ENCODE measurements at regions not wholly inside any gene's neighbourhood (a gene's known extent, or its start where the extent isn't known, plus 50 kb on each side); places are given as distances from the start of the nearest gene placed in this dataset.
"Not testable (repeated sequence)": the region's sequence is repeated elsewhere in the genome, so short reads cannot be mapped to it uniquely, and the experiment has no call there.

DNA sequence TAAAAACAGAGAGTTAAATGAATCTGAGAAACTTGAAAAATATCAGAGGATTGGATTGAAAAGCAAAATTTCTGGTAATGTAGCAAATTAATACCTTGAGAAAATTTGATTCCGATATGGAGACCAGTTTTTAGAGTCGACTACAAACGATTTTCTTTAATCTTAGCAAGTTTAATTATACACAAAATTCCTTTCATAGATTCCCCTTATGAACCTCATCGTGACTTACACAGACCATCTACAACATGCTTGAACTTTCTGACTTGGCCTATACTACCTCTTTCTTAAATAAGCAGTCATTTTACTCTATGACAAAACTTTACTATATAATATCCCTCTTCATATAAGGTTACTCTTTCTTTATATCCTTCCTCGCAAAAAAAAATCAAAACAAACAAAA is 769.6 kb upstream of the CRIM1 start:
- no peaks in the 10 kb centered on the region for H3K9me3 ChIP-seq (ENCODE audit: control insufficient read depth, low read length)
- 84 to 85% methylated on average over 5 of the region's 5 CpGs for WGBS, 2 donors
- no peak for DNase-seq
- no peaks in the 10 kb centered on the region for H3K36me3 ChIP-seq (ENCODE audit: control insufficient read depth in 1 of 2, insufficient read depth in 2 of 2, low read length in 1 of 2)
- H3K27me3 ChIP-seq (ENCODE audit: control insufficient read depth in 1 of 2, insufficient read depth in 2 of 2, low read length in 1 of 2): no peaks in the 10 kb centered on the region
- H3K27ac ChIP-seq (ENCODE audit: low read depth in 1 of 2, low read length in 2 of 2): no peak overlapping the region
- no peak overlapping the region for H3K4me3 ChIP-seq (ENCODE audit: low read length in 2 of 2)
- intact Hi-C loops (cut with DNase I): no loop called here
- no peaks in the 10 kb centered on the region for H3K4me1 ChIP-seq (ENCODE audit: control insufficient read depth in 1 of 2, insufficient read depth in 2 of 2, low read length in 2 of 2)
- no peak for ATAC-seq (ENCODE audit: low FRiP score)

DNA sequence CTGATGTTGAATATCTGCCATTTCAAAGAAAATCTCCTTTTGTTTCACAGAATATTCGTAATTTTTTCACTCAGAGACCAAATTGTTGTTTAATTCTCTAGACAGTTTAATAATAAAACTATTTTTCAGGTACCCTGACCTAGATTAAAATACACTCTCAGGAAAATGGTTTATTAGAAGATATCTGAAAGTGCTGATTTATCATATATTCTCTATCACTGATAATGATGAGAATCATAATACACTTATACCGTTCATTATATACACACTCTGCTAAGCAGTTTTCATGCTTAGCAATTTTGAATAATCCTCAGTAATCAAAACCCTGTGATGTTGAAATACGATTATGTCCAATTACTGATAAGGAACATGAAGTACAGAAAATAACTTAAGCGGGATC is 772.9 kb upstream of the CRIM1 start:
- no peaks in the 10 kb centered on the region for H3K4me1 ChIP-seq (ENCODE audit: control insufficient read depth in 1 of 2, insufficient read depth in 2 of 2, low read length in 2 of 2)
- no peaks in the 10 kb centered on the region for H3K36me3 ChIP-seq (ENCODE audit: control insufficient read depth in 1 of 2, insufficient read depth in 2 of 2, low read length in 1 of 2)
- H3K27ac ChIP-seq (ENCODE audit: low read depth in 1 of 2, low read length in 2 of 2): no peak overlapping the region
- no peaks in the 10 kb centered on the region for H3K27me3 ChIP-seq (ENCODE audit: control insufficient read depth in 1 of 2, insufficient read depth in 2 of 2, low read length in 1 of 2)
- no peak overlapping the region for H3K4me3 ChIP-seq (ENCODE audit: low read length in 2 of 2)
- H3K9me3 ChIP-seq (ENCODE audit: control insufficient read depth, low read length): no peaks in the 10 kb centered on the region
- DNase-seq: no peak
- intact Hi-C loops (cut with DNase I): no loop called here
- ATAC-seq (ENCODE audit: low FRiP score): no peak
- WGBS, 2 donors: 77% methylated on average over 4 of the region's 4 CpGs

DNA sequence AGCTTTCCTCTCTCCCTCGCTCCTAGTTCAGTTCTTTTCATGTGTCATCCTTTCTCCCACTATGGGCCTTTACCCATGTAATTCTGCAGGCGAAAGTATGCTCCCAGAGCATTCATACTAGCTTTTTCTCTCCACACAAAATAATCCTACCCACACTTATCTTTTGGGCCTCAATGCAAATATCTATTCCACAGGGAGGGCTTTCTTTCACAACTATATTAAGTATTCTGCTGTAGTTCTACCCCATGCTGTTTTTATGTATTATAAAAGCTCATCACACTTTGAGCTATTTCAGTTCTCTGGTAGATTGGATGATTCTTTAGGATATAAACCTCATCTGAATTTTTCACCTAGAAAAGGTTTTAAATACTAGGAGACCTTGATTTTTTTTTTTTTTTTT is 774.6 kb upstream of the CRIM1 start:
- H3K27me3 ChIP-seq (ENCODE audit: control insufficient read depth in 1 of 2, insufficient read depth in 2 of 2, low read length in 1 of 2): no peaks in the 10 kb centered on the region
- intact Hi-C loops (cut with DNase I): no loop called here
- no peak for DNase-seq
- no peak overlapping the region for H3K4me3 ChIP-seq (ENCODE audit: low read length in 2 of 2)
- no peaks in the 10 kb centered on the region for H3K4me1 ChIP-seq (ENCODE audit: control insufficient read depth in 1 of 2, insufficient read depth in 2 of 2, low read length in 2 of 2)
- 85 to 86% methylated on average over 2 of the region's 2 CpGs for WGBS, 2 donors
- no peaks in the 10 kb centered on the region for H3K36me3 ChIP-seq (ENCODE audit: control insufficient read depth in 1 of 2, insufficient read depth in 2 of 2, low read length in 1 of 2)
- no peak overlapping the region for H3K27ac ChIP-seq (ENCODE audit: low read depth in 1 of 2, low read length in 2 of 2)
- ATAC-seq (ENCODE audit: low FRiP score): no peak
- H3K9me3 ChIP-seq (ENCODE audit: control insufficient read depth, low read length): no peaks in the 10 kb centered on the region

DNA sequence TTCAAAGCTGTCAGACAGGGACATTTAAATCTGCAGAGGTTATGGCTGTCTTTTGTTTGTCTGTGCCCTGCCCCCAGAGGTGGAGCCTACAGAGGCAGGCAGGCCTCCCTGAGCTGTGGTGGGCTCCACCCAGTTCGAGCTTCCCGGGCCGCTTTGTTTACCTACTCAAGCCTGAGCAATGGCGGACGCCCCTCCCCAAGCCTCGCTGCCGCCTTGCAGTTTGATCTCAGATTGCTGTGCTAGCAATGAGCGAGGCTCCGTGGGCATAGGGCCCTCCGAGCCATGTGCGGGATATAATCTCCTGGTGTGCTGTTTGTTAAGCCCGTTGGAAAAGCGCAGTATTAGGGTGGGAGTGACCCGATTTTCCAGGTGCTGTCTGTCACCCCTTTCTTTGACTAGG is 787.0 kb upstream of the CRIM1 start:
- H3K27ac ChIP-seq (ENCODE audit: low read depth in 1 of 2, low read length in 2 of 2); intact Hi-C loops (cut with DNase I); DNase-seq; H3K27me3 ChIP-seq (ENCODE audit: control insufficient read depth in 1 of 2, insufficient read depth in 2 of 2, low read length in 1 of 2); H3K4me3 ChIP-seq (ENCODE audit: low read length in 2 of 2); H3K9me3 ChIP-seq (ENCODE audit: control insufficient read depth, low read length); ATAC-seq (ENCODE audit: low FRiP score); H3K4me1 ChIP-seq (ENCODE audit: control insufficient read depth in 1 of 2, insufficient read depth in 2 of 2, low read length in 2 of 2); H3K36me3 ChIP-seq (ENCODE audit: control insufficient read depth in 1 of 2, insufficient read depth in 2 of 2, low read length in 1 of 2): not testable (repeated sequence)
- WGBS, 2 donors: 82 to 91% methylated on average over 14 of the region's 14 CpGs

DNA sequence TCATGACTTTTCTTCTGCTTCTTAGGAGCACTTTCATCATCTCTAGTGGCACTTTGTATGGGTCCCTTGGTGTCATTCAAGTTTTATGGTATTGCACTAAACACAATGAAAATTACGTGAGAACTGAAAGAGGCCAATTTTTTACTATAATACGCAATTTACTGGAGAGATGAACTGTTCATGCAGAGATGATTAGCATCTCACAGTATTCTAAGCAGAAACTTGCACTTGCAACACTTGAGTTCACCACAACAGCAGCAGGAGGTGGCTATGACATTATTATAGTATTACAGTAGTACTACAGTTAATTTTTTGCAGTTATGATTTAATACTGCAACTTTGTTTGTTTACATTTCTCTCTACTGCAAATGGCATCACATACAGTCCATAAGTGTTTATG is 793.1 kb upstream of the CRIM1 start:
- no peaks in the 10 kb centered on the region for H3K27me3 ChIP-seq (ENCODE audit: control insufficient read depth in 1 of 2, insufficient read depth in 2 of 2, low read length in 1 of 2)
- ATAC-seq (ENCODE audit: low FRiP score): no peak
- 76 to 84% methylated on average over 2 of the region's 2 CpGs for WGBS, 2 donors
- H3K36me3 ChIP-seq (ENCODE audit: control insufficient read depth in 1 of 2, insufficient read depth in 2 of 2, low read length in 1 of 2): no peaks in the 10 kb centered on the region
- no peak overlapping the region for H3K4me3 ChIP-seq (ENCODE audit: low read length in 2 of 2)
- no peak for DNase-seq
- intact Hi-C loops (cut with DNase I): no loop called here
- no peaks in the 10 kb centered on the region for H3K4me1 ChIP-seq (ENCODE audit: control insufficient read depth in 1 of 2, insufficient read depth in 2 of 2, low read length in 2 of 2)
- no peaks in the 10 kb centered on the region for H3K9me3 ChIP-seq (ENCODE audit: control insufficient read depth, low read length)
- H3K27ac ChIP-seq (ENCODE audit: low read depth in 1 of 2, low read length in 2 of 2): no peak overlapping the region

DNA sequence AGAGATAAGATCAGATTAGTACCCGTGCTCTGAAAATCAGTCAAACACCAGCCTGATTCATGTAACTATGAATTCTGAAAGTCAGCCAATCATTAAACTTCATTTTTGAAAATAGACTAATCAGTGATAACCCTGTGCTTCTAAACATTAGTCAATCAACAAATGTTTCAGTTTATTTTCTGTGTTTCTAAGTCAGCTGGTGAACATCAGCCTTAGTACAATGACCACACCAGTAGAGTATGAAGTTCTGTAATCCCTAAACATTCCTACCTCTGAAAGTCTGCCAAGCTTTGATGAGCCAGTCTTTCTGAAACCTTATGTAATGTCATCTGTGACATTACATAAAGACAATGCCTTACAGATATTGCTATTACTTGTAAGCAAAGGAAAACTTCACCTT is 807.4 kb upstream of the CRIM1 start:
- no peak overlapping the region for H3K4me3 ChIP-seq (ENCODE audit: low read length in 2 of 2)
- no peak for DNase-seq
- WGBS, 2 donors: 6 to 11% methylated on average over 1 of the region's 1 CpG
- H3K27me3 ChIP-seq (ENCODE audit: control insufficient read depth in 1 of 2, insufficient read depth in 2 of 2, low read length in 1 of 2): no peaks in the 10 kb centered on the region
- no peaks in the 10 kb centered on the region for H3K36me3 ChIP-seq (ENCODE audit: control insufficient read depth in 1 of 2, insufficient read depth in 2 of 2, low read length in 1 of 2)
- no peak for ATAC-seq (ENCODE audit: low FRiP score)
- no peaks in the 10 kb centered on the region for H3K9me3 ChIP-seq (ENCODE audit: control insufficient read depth, low read length)
- no peaks in the 10 kb centered on the region for H3K4me1 ChIP-seq (ENCODE audit: control insufficient read depth in 1 of 2, insufficient read depth in 2 of 2, low read length in 2 of 2)
- no peak overlapping the region for H3K27ac ChIP-seq (ENCODE audit: low read depth in 1 of 2, low read length in 2 of 2)
- intact Hi-C loops (cut with DNase I): no loop called here

DNA sequence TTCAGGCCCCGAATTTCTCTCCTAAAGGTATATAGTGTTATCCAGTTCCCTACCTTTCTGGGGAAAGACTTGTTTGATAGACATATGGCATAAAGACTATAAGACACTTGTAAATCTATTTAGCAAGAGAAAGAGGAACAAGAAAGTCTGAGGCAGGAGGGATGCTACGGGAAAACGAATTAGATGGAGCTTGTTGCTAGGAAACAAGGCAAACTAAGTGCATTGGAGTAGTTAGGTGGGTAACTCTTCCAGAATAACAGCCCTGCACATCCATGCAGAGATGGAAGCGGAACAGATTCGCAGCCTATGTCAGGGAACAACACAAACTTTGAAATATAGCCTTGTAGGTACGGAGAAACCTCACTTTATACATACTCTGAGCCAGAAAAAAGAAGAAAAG is 810.3 kb upstream of the CRIM1 start:
- intact Hi-C loops (cut with DNase I): no loop called here
- H3K9me3 ChIP-seq (ENCODE audit: control insufficient read depth, low read length): no peaks in the 10 kb centered on the region
- no peaks in the 10 kb centered on the region for H3K36me3 ChIP-seq (ENCODE audit: control insufficient read depth in 1 of 2, insufficient read depth in 2 of 2, low read length in 1 of 2)
- H3K4me1 ChIP-seq (ENCODE audit: control insufficient read depth in 1 of 2, insufficient read depth in 2 of 2, low read length in 2 of 2): no peaks in the 10 kb centered on the region
- no peak for ATAC-seq (ENCODE audit: low FRiP score)
- DNase-seq: no peak
- no peak overlapping the region for H3K27ac ChIP-seq (ENCODE audit: low read depth in 1 of 2, low read length in 2 of 2)
- WGBS, 2 donors: 74 to 84% methylated on average over 6 of the region's 6 CpGs
- H3K4me3 ChIP-seq (ENCODE audit: low read length in 2 of 2): no peak overlapping the region
- H3K27me3 ChIP-seq (ENCODE audit: control insufficient read depth in 1 of 2, insufficient read depth in 2 of 2, low read length in 1 of 2): no peaks in the 10 kb centered on the region

DNA sequence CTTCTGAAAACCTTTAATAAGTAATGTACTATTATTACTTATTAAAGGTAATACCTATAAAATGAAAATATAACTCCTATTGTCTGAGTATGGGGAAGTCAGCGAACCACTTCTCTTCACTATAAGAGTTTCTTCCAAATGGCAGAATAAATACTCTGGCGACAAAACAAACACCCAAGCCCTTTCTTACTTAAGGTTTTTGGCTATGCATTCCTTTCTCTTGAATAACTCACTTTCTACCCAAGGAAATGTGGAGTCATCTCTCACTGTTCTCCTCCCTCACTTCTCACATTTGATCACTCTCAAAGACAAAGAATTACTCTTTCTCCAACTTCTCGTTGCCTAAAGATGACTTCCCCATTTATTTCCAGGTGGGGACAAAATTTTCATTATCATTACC is 816.8 kb upstream of the CRIM1 start:
- H3K27ac ChIP-seq (ENCODE audit: low read depth in 1 of 2, low read length in 2 of 2): no peak overlapping the region
- ATAC-seq (ENCODE audit: low FRiP score) (no peak), DNase-seq (no peak)
- H3K4me1 ChIP-seq (ENCODE audit: control insufficient read depth in 1 of 2, insufficient read depth in 2 of 2, low read length in 2 of 2): no peaks in the 10 kb centered on the region
- no peaks in the 10 kb centered on the region for H3K36me3 ChIP-seq (ENCODE audit: control insufficient read depth in 1 of 2, insufficient read depth in 2 of 2, low read length in 1 of 2)
- no peaks in the 10 kb centered on the region for H3K27me3 ChIP-seq (ENCODE audit: control insufficient read depth in 1 of 2, insufficient read depth in 2 of 2, low read length in 1 of 2)
- no peak overlapping the region for H3K4me3 ChIP-seq (ENCODE audit: low read length in 2 of 2)
- H3K9me3 ChIP-seq (ENCODE audit: control insufficient read depth, low read length): no peaks in the 10 kb centered on the region
- 75 to 76% methylated on average over 3 of the region's 3 CpGs for WGBS, 2 donors
- intact Hi-C loops (cut with DNase I): no loop called here

DNA sequence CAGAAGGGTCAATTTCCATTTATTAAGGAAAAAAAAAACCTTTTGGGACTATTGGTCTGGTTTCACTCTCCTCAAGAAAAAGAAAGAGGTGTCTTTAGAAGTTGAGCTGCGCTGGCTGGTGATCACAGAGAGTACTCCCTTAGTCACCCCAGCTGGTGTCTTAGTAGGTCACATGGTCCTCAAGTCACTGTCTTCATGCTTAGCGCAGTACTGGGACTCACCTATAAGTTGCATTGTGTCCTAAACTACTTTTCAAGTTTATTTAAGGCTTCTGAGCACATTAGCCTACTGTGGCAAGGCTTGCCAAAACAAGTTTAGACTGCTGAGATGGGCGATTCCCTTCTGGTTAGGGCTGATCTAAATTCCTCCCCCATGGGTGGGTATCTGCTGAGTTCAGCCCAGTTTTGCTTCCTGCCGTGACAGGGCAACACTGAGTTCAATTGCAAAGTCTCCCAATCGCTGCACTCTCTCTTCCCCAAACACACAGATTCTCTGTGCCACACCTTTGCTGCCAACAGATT is 824.9 kb upstream of the CRIM1 start:
- Histone ChIP-seq H3K27ac (ENCODE audit: low read depth in 1 of 2, low read length in 2 of 2) (no peak overlapping the region), H3K36me3 (ENCODE audit: control insufficient read depth in 1 of 2, insufficient read depth in 2 of 2, low read length in 1 of 2) (no peaks in the 10 kb centered on the region), H3K27me3 (ENCODE audit: control insufficient read depth in 1 of 2, insufficient read depth in 2 of 2, low read length in 1 of 2) (no peaks in the 10 kb centered on the region), H3K4me1 (ENCODE audit: control insufficient read depth in 1 of 2, insufficient read depth in 2 of 2, low read length in 2 of 2) (no peaks in the 10 kb centered on the region), H3K9me3 (ENCODE audit: control insufficient read depth, low read length) (peaks cover 1% of the 10 kb centered on the region), H3K4me3 (ENCODE audit: low read length in 2 of 2) (no peak overlapping the region)
- intact Hi-C loops (cut with DNase I): no loop called here
- DNase-seq: no peak
- WGBS, 2 donors: 80 to 82% methylated on average over 5 of the region's 5 CpGs
- no peak for ATAC-seq (ENCODE audit: low FRiP score)

All from aorta (tissue), 5 donors.